Cardiac muscle cell (in vitro differentiated cells and primary cell): ENCODE measurements at regions not wholly inside any gene's neighbourhood (a gene's known extent, or its start where the extent isn't known, plus 50 kb on each side); places are given as distances from the start of the nearest gene placed in this dataset.

ENCODE experiments used
- DNase-seq, 2 donors: peaks; one replicate each; pipeline versions ENCODE4 v3.0.0 to v3.0.0-alpha.2; 2010 to 2017; ENCODE audit warnings: low read depth in 1 of 2, low spot score in 1 of 2
- H3K27ac ChIP-seq: fragments of 200-600 bp; sonication (generic); 2 replicates; pipeline ENCODE4 v1.5.1; 2016
- H3K27me3 ChIP-seq: fragments of 200-600 bp; sonication (generic); 2 replicates; pipeline ENCODE4 v1.6.0; 2016; ENCODE audit warnings: control low read depth
- H3K36me3 ChIP-seq: fragments of 200-600 bp; sonication (generic); 2 replicates; pipeline ENCODE4 v1.5.1; 2016; ENCODE audit warnings: control low read depth
- H3K4me1 ChIP-seq: fragments of 200-600 bp; sonication (generic); 2 replicates; pipeline ENCODE4 v1.8.1; 2017; ENCODE audit warnings: low read depth, mild to moderate bottlenecking, mixed run types
- H3K4me3 ChIP-seq: fragments of 200-600 bp; sonication (generic); 2 replicates; pipeline ENCODE4 v1.5.1; 2016; ENCODE audit warnings: mild to moderate bottlenecking
- H3K9me3 ChIP-seq: fragments of 200-600 bp; sonication (generic); 2 replicates; pipeline ENCODE4 v1.5.1; 2017; ENCODE audit warnings: low read depth, mild to moderate bottlenecking, control low read depth
- TF ChIP-seq, protein P1 (sequence below): IDR thresholded peaks from 2 replicates; pipeline ENCODE4 v1.5.1; 2012; ENCODE audit warnings: low read depth, mild to moderate bottlenecking, low read length

GRCh38 chr15:52936489-52936888, 146.4 kb upstream of the ONECUT1 start:
- H3K27ac ChIP-seq: no peak overlapping the region
- no peaks in the 10 kb centered on the region for H3K36me3 ChIP-seq
- DNase-seq: no peak
- H3K9me3 ChIP-seq: no peaks in the 10 kb centered on the region
- H3K4me1 ChIP-seq: no peaks in the 10 kb centered on the region
- H3K27me3 ChIP-seq: no peaks in the 10 kb centered on the region
- TF ChIP-seq, protein P1, sequence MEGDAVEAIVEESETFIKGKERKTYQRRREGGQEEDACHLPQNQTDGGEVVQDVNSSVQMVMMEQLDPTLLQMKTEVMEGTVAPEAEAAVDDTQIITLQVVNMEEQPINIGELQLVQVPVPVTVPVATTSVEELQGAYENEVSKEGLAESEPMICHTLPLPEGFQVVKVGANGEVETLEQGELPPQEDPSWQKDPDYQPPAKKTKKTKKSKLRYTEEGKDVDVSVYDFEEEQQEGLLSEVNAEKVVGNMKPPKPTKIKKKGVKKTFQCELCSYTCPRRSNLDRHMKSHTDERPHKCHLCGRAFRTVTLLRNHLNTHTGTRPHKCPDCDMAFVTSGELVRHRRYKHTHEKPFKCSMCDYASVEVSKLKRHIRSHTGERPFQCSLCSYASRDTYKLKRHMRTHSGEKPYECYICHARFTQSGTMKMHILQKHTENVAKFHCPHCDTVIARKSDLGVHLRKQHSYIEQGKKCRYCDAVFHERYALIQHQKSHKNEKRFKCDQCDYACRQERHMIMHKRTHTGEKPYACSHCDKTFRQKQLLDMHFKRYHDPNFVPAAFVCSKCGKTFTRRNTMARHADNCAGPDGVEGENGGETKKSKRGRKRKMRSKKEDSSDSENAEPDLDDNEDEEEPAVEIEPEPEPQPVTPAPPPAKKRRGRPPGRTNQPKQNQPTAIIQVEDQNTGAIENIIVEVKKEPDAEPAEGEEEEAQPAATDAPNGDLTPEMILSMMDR: no peak
- no peak overlapping the region for H3K4me3 ChIP-seq

DNA sequence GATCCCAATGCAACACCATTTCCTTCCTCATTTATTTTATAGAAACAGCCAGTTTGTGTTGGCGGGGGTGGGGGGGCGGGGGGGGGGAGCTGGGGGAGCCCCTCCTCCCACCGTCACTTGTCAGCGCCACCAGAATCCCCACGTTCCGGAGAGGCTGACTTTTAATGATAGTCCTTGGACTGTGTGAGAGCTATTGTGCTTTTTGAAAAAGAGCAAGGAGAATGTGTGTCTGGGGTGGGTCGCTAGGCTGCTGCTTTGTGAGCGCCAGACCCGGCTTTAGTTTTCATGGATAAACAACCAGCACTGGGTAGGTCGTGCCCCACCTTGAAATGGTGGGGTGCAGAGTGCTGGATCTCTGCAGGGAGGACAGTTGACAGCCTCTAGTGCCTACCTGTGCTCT, 135.0 kb upstream of the ONECUT1 start:
- H3K4me1 ChIP-seq: no peaks in the 10 kb centered on the region
- no peaks in the 10 kb centered on the region for H3K36me3 ChIP-seq
- TF ChIP-seq, protein P1: no peak
- no peaks in the 10 kb centered on the region for H3K27me3 ChIP-seq
- DNase-seq: no peak
- H3K4me3 ChIP-seq: no peak overlapping the region
- no peaks in the 10 kb centered on the region for H3K9me3 ChIP-seq
- H3K27ac ChIP-seq: no peak overlapping the region

DNA sequence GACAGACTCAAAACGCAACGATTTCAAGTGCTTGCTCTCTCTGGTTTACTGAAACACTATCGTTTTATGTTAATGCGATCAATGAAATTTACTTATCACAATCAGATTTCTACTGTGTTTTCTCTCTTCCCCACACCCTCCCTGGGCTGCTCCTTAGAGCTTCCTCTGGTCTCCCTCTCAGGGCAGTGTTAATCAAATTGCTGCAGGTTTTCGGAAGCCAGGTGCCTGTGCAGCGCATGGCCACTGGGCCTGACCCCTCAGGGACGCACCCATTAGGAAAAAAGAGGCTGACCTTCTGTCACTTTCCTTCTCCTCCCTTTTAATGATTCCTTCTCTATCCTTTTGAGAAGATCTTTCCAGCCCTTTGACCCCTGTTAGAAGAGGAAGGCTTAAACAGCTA, 134.5 kb upstream of the ONECUT1 start:
- Histone ChIP-seq H3K36me3 (no peaks in the 10 kb centered on the region), H3K9me3 (no peaks in the 10 kb centered on the region), H3K4me1 (no peaks in the 10 kb centered on the region), H3K27me3 (no peaks in the 10 kb centered on the region), H3K4me3 (no peak overlapping the region), H3K27ac (no peak overlapping the region)
- DNase-seq: no peak
- TF ChIP-seq, protein P1: no peak

DNA sequence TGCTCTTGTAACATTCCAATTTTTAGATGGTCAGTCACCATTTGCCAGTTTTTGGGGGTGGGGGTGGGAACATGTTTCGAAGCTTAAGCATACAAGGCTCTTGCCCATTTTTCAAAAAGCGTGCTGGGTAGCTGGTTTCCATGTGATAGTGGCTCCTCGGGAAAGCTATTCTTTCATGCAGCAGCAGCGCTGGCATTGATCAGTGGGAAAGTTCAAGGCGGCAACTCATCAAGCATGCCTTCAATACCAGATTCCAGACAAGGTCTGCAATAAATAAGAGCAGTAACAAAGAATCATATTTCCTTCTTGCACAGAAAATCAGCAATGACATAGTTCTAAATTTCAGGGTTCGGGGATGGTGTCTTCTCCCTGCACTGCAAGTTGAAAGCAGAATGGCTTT, 133.5 kb upstream of the ONECUT1 start:
- H3K4me1 ChIP-seq: no peaks in the 10 kb centered on the region
- no peak for DNase-seq
- H3K27me3 ChIP-seq: no peaks in the 10 kb centered on the region
- H3K36me3 ChIP-seq: no peaks in the 10 kb centered on the region
- no peaks in the 10 kb centered on the region for H3K9me3 ChIP-seq
- H3K4me3 ChIP-seq: no peak overlapping the region
- TF ChIP-seq, protein P1: no peak
- no peak overlapping the region for H3K27ac ChIP-seq

- no peaks in the 10 kb centered on the region for H3K27me3 ChIP-seq
- H3K4me3 ChIP-seq: no peak overlapping the region
- no peaks in the 10 kb centered on the region for H3K9me3 ChIP-seq
- no peaks in the 10 kb centered on the region for H3K36me3 ChIP-seq
- TF ChIP-seq, protein P1: no peak
- no peaks in the 10 kb centered on the region for H3K4me1 ChIP-seq
- DNase-seq: no peak
- no peak overlapping the region for H3K27ac ChIP-seq
Measured at GRCh38 chr15:52922871-52923270, 132.7 kb upstream of the ONECUT1 start.

DNA sequence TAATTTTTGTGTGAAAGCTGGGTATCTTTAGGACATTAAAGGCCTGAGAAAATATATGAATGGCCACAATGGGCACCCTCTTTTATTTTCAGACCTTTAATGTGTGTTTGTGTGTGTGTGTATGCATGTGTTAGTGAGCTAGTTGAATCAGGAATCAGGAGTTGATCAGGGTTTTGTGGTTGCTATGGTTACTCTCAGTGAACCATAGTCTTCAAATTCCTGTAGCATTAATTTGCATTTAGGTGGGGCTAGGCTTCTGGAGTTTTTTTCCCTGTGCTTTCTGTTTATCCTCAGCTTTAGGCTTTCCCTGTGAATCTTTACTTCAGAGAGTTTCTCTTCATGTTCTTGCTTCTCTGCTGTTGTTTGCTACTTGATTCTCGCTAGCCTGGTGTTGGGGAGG, 122.0 kb upstream of the ONECUT1 start:
- H3K9me3 ChIP-seq: no peaks in the 10 kb centered on the region
- H3K4me3 ChIP-seq: no peak overlapping the region
- TF ChIP-seq, protein P1: no peak
- no peak for DNase-seq
- no peaks in the 10 kb centered on the region for H3K36me3 ChIP-seq
- H3K27me3 ChIP-seq: no peaks in the 10 kb centered on the region
- no peaks in the 10 kb centered on the region for H3K4me1 ChIP-seq
- H3K27ac ChIP-seq: no peak overlapping the region
